ENCODE measurements at regions not wholly inside any gene's neighbourhood (a gene's known extent, or its start where the extent isn't known, plus 50 kb on each side); places are given as distances from the start of the nearest gene placed in this dataset.
A peak's percentile ranks its signal among the peaks of the same experiment; 100 is the strongest.

GRCh38 chr4:37528166-37528885, 157.8 kb downstream of the RELL1 start:
- TF ChIP-seq CTCF (conservative IDR thresholded peaks at IDR 0.05; ENCODE audit: control insufficient read depth, insufficient read depth, low read depth, low read length): no peak
- no peak overlapping the region for H3K4me3 ChIP-seq (ENCODE audit: control insufficient read depth, low read depth, low read length)
- no peak for DNase-seq (ENCODE audit: low read depth)

- no peak for DNase-seq (ENCODE audit: low read depth)
- TF ChIP-seq CTCF (conservative IDR thresholded peaks at IDR 0.05; ENCODE audit: control insufficient read depth, insufficient read depth, low read depth, low read length): no peak
- H3K4me3 ChIP-seq (ENCODE audit: control insufficient read depth, low read depth, low read length): no peak overlapping the region
Observed at GRCh38 chr4:37524267-37524666, 161.9 kb downstream of the RELL1 start.

- no peak for DNase-seq (ENCODE audit: low read depth)
- H3K4me3 ChIP-seq (ENCODE audit: control insufficient read depth, low read depth, low read length): no peak overlapping the region
- no peak for TF ChIP-seq CTCF (conservative IDR thresholded peaks at IDR 0.05; ENCODE audit: control insufficient read depth, insufficient read depth, low read depth, low read length)
Observed at GRCh38 chr4:37522996-37523395, 163.2 kb downstream of the RELL1 start.

GRCh38 chr4:37517326-37517725, 168.8 kb downstream of the RELL1 start:
- TF ChIP-seq CTCF (conservative IDR thresholded peaks at IDR 0.05; ENCODE audit: control insufficient read depth, insufficient read depth, low read depth, low read length): no peak
- no peak overlapping the region for H3K4me3 ChIP-seq (ENCODE audit: control insufficient read depth, low read depth, low read length)
- DNase-seq (ENCODE audit: low read depth): peak; percentile 6

GRCh38 chr4:37516057-37516775, 170.0 kb downstream of the RELL1 start:
- H3K4me3 ChIP-seq (ENCODE audit: control insufficient read depth, low read depth, low read length): no peak overlapping the region
- TF ChIP-seq CTCF (conservative IDR thresholded peaks at IDR 0.05; ENCODE audit: control insufficient read depth, insufficient read depth, low read depth, low read length): no peak
- peak; percentile 45 for DNase-seq (ENCODE audit: low read depth)

GRCh38 chr4:37510626-37511025, 175.6 kb downstream of the RELL1 start:
- no peak overlapping the region for H3K4me3 ChIP-seq (ENCODE audit: control insufficient read depth, low read depth, low read length)
- TF ChIP-seq CTCF (conservative IDR thresholded peaks at IDR 0.05; ENCODE audit: control insufficient read depth, insufficient read depth, low read depth, low read length): no peak
- DNase-seq (ENCODE audit: low read depth): no peak
